ENCODE measurements at regions not wholly inside any gene's neighbourhood (a gene's known extent, or its start where the extent isn't known, plus 50 kb on each side); places are given as distances from the start of the nearest gene placed in this dataset.
"Not testable (repeated sequence)": the region's sequence is repeated elsewhere in the genome, so short reads cannot be mapped to it uniquely, and the experiment has no call there.

- CTCF ChIA-PET: no interaction called here
- POLR2A ChIA-PET: no interaction called here
Observed at GRCh38 chr10:44249490-44249889, 135.4 kb downstream of the CXCL12 start.

DNA sequence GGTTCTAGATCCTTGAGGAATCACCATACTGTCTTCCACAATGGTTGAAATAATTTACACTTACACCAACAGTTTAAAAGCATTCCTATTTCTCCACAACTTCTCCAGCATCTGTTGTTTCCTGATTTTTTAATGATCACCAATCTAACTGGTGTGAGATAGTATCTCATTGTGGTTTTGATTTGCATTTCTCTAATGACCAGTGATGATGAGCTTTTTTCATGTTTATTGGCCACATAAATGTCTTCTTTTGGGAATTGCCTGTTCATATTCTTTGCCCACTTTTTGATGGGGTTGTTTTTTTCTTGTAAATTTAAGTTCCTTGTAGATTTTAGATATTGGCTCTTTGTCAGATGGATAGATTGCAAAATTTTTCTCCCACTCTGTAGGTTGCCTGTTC lies 138.2 kb downstream of the CXCL12 start:
- POLR2A ChIA-PET, CTCF ChIA-PET: not testable (repeated sequence)

- CTCF ChIA-PET, POLR2A ChIA-PET: not testable (repeated sequence)
Observed at GRCh38 chr10:44246287-44246686, 138.6 kb downstream of the CXCL12 start.

GRCh38 chr10:44245601-44245938 lies 139.3 kb downstream of the CXCL12 start:
- POLR2A ChIA-PET: no interaction called here
- CTCF ChIA-PET: no interaction called here

DNA sequence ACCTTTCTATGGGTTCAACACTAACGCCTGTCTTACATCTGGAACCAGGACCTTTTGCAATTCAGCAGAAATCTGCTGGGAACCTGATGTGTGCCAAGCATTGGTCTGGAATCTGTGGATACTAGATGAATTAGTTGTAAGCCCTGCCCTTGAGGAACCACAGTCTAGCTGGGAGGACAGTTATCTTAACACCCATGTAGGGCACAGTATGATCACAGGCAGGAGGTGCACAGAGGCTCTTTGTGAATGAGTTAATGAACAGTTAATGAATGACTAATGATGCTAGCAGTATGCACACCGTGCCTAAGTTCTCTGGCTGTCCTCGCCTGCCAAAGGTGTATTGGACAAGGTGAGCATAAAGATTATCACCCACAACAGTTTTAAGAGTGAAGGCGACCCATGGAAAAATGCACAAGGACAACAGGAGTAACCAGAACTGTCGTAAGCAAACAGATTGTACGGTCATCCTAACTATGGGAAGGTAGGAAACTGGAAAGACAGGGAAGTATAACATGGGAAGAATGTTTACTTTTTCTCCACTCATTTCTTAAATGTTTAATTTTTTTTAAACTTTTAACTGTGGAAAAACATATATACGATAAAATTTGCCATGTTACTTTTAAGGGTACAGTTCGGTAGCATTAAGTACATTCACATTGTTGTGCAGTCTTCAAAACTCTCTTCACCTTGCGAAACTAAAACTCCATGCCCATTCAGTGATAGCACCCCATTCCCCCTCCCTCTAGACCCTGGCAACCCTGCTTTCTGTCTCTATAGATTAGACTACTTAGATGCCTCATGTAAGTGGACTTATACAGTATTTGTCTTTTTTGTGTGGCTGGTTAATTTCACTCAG lies 139.9 kb downstream of the CXCL12 start:
- CTCF ChIA-PET: no interaction called here
- POLR2A ChIA-PET: no interaction called here

DNA sequence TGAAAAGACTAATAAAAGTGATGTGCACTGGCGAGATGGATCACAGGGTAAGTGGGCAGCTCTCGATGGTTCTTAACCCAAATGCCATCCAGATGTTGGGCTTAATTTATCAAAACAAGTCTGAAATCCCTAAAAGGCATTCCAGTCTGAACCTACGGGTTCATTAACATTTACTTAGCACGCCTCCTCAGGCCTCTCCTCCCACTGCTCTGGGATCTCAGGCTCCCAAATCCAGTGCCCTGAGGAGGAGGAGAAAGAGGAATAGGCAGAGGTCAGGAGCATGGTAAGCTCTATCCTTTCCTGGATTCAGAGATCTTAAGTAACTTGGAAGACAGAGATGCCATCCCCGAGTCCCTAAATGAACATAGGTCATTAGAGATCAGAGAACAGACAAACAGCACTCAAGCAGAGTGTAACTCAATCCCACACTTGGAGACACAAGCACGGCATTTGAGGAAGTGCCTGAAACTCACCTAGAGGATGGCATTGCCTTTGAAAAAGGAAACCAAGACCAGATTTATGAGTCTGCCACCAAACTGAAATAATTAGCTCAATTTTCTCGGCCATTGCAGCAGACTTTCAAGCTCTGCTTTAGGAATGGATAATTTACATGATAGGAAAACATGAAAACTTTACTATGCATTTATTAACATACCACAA lies 140.9 kb downstream of the CXCL12 start:
- ChIA-PET CTCF (no interaction called here), POLR2A (no interaction called here)

DNA sequence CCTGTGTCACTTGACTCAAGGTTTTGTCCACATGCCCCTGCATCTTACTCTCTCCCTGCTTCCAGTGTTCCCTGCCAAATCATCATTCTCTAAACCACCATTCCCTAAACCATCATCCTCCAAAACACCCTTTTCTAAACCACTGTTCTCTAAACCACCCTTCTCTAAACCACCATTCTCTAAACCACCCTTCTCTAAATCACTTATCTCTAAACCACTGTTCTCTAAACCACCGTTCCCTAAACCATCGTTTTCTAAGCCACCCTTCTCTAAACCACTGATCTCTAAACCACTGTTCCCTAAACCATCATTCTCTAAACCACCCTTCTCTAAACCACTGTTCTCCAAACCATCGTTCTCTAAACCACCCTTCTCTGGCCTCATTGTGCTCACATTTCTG lies 142.1 kb downstream of the CXCL12 start:
- CTCF ChIA-PET: no interaction called here
- POLR2A ChIA-PET: no interaction called here

- POLR2A ChIA-PET: no interaction called here
- CTCF ChIA-PET: no interaction called here
Observed at GRCh38 chr10:44242091-44242490, 142.8 kb downstream of the CXCL12 start.

DNA sequence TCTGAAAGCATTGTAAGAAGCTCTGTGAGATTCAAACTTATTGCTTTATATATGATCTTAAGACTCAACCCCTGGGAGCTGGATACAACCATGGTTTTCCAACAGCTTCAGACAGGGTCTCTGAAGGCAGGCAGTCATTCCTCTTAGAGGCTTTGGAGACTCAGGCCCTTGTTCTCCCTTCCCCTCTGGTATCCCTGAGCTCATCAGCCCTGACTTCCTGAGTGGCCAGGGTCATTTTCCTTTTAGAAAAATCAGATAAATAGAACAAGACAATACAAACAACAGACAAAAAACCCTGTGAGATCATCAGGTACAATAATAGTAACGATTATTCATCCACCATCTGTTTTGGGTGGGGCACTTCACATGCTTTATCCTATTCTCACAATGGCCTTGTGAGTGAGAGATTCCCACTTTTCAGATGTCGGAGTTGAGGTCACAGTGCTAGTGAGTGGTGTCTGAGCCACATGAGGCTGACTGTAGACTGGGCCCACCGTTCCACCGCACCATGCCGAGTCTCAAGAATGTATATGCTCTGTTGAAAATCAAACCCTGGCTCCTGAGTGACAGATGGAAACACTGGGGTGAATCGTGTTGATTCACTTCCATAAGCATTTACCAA lies 144.2 kb downstream of the CXCL12 start:
- CTCF ChIA-PET: interaction anchor here (0.8 kb wide), 1 partner anchor 9 kb away, joined by 3 read pairs; no protein-coding TSS in a partner anchor
- POLR2A ChIA-PET: no interaction called here

DNA sequence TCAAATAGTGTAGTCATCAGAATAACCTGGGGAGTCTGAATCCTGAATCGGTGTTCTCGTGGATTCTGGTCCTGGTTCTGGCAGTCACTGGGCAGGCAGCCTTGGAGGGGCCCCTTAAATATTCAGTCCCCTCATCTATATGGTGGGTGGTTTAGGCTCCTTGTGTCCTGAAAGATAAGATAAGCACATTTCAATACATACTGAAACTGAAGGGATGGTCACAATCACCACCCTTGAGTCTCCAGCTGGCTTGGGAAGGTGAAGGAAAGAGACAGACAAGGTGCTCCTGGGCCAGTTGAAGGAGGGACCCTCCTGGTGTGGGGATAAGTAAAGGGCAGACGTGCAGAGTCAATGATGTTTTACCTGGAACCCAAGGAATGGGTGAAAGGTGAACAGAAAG lies 146.7 kb downstream of the CXCL12 start:
- ChIA-PET CTCF (no interaction called here), POLR2A (no interaction called here)

DNA sequence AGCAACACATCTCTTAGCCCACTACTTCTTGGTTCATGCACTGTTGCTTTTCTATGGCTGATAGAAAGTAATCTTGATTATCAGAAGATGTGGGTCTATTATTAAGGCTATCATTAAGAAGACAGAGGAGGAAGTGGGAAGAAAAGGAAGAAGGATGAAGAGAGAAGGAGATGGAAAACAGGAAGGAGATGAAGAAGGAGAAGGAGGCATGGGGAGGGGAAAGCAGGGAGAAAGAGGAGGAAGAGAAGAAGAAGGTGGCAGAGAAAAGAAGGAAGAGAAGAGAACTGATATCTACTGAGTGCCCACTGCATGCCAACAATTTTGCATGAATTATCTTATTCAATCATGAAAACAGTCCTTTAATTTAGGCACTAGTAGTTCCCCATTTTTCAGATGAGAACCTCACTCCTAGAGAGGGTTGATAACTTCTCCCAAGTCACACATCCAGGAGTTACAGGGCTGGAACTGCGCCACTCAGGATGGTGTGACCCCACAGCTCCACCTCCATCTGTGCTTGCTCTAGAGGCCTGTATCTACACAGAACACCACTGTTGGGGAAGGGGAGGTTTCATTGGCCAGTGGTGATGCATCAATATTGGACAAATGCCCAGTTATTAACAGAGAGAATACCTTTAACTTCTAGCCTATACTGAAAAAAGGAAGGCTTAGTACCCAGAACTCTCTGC lies 147.4 kb downstream of the CXCL12 start:
- ChIA-PET CTCF (no interaction called here), POLR2A (no interaction called here)

DNA sequence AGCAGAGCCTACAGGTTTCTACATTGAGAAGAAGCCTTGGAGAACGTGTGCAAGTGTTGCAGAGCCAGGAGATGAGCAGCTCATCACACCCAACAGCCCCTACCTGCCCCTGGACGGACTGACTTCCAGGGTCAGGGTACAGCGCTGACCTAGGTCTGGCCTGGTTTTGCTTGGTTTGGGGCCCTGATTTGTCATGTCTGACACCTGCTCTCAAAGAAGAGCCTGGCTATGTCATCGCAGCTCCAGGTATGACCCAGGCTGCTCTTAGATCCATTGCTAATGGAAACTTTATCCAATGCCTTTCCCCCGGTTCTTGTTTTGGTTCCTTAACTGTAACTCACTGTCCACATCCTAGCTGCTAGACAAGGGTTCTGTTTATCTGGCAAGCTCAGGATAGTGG lies 149.5 kb downstream of the CXCL12 start:
- CTCF ChIA-PET: no interaction called here
- POLR2A ChIA-PET: no interaction called here

GRCh38 chr10:44234483-44234875 lies 150.4 kb downstream of the CXCL12 start:
- CTCF ChIA-PET: interaction anchor here (0.5 kb wide), 1 partner anchor 27 kb away, joined by 3 read pairs; no protein-coding TSS in a partner anchor
- POLR2A ChIA-PET: no interaction called here

DNA sequence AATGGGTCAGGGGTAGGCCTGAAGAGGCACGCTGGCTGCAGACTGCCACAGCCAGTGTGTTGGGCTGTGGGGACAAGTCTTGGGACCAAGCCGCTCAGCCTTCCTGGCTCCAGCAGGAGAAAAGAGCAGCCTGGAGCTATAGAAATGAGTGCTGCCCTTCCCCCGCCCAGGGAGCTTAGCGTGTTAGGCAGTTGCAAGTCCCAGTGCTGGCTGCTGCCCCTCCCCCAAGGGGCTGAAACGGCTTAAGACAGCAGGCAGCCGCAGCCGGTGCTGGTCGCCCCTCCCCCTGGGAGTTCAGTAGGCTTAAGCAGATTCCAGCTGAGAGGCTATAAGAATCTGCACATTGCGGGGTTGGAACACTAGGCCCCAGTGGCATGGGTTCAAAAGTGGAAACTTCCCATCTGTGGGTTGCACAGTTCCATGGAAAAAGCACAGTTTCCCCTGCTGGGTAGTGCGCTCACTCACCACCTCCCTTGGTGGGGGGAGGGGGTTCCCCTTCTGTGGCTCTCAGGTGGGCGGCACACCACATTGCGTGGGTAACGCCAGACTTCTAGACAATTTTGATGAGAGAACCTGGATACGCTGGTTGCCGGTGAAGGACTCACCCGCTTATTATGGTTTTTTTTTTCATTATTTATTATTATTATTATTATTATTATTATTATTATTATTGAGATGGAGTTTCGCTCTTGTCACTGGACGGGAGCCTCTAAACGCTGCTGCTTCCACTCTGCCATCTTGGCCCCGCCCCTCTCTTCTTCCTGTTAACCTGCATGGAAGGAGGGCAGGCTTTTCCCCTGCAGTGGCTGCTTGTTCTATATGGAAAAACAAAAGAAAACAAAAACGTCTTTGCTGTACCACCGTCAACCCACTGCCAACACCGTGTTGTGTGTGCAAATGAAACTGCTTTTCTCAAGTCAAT lies 151.1 kb downstream of the CXCL12 start:
- POLR2A ChIA-PET: no interaction called here
- CTCF ChIA-PET: interaction anchor here (0.5 kb wide), 1 partner anchor 28 kb away, joined by 3 read pairs; no protein-coding TSS in a partner anchor

GRCh38 chr10:44217274-44217820 lies 167.6 kb downstream of the CXCL12 start:
- POLR2A ChIA-PET: no interaction called here
- CTCF ChIA-PET: no interaction called here

- POLR2A ChIA-PET: no interaction called here
- CTCF ChIA-PET: no interaction called here
Observed at GRCh38 chr10:44216073-44216472, 168.8 kb downstream of the CXCL12 start.

DNA sequence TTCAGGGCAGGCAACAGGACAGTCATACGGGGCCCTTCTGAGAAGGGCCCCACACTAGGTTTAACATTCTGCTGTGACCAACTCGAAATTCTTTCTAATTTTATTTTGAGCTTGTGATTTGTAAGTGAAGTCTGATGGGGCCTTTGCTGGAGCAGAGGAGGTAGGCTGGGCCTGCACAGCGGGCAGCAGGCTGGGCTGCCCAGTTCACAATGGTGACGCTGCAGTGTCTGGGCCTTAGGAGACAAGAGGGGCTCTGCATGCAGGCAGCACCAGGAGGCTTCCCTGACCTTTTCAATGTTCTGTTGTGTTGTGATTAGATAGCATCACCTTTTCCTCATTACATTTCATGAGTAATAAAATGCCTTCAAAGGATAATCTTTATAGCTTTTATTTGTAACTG lies 175.1 kb downstream of the CXCL12 start:
- POLR2A ChIA-PET: no interaction called here
- CTCF ChIA-PET: no interaction called here

DNA sequence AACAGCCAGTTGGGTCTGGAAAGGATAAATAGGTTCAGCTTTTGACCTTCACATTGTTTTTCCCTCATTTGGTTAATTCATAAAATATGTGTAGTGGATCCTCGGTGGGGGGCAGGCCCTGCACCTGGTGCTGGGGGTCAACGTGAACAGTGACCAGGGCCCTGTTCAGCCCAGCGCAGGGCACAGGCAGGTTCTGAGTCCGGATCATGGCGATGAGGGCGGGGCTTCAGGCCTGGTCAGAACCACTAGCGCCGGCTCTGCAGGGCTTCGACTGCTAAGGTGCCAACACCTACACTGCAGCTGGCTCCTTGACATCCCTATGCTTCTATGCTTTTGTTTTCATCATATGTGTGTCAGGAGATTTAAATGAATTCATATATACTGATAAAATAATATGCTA lies 177.7 kb downstream of the CXCL12 start:
- POLR2A ChIA-PET: no interaction called here
- CTCF ChIA-PET: no interaction called here

- POLR2A ChIA-PET: no interaction called here
- CTCF ChIA-PET: interaction anchor here (1.2 kb wide), 1 partner anchor 14 kb away, joined by 3 read pairs; no protein-coding TSS in a partner anchor
Observed at GRCh38 chr10:44206127-44206818, 178.6 kb downstream of the CXCL12 start.

All from activated CD8-positive, alpha-beta memory T cell treated with anti-CD3 and anti-CD28 coated beads for 36 hours (primary cell).